ENCODE measurements at regions not wholly inside any gene's neighbourhood (a gene's known extent, or its start where the extent isn't known, plus 50 kb on each side); places are given as distances from the start of the nearest gene placed in this dataset.

DNA sequence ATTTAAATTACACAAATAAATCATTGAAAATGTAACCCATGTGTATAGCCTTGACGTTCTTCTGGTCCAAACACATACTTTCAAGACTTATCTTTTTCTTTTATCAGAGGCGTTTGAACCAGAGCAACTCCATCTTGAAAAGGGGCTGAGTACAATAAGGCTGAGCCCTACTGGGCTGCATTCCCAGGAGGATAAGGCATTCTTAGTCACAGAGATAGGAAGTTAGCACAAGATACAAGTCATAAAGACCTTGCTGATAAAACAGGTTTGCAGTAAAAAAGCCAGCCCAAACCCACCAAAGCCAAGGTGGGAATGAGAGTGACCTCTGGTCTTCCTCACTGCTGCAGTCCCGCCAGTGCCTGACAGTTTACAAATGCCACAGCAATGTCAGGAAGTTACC lies 101.0 kb upstream of the IGSF10 start:
- intact Hi-C loops (cut with micrococcal nuclease; ENCODE audit: unreplicated experiment), result no loop called here
- CTCF ChIA-PET, result no interaction called here
- Mint-ChIP-seq H3K36me3 (ENCODE audit: insufficient read depth, unreplicated experiment) (no peaks in the 10 kb centered on the region), H3K27me3 (ENCODE audit: unreplicated experiment) (no peaks in the 10 kb centered on the region), H3K4me1 (ENCODE audit: low read depth, unreplicated experiment) (no peaks in the 10 kb centered on the region), H3K4me3 (ENCODE audit: low read depth, unreplicated experiment) (no peak overlapping the region), H3K9me3 (ENCODE audit: low read depth, unreplicated experiment) (no peaks in the 10 kb centered on the region), H3K27ac (ENCODE audit: unreplicated experiment) (no peak overlapping the region)
- BruUV-seq (replicated peaks), result no TSS peak
- no peak for DNase-seq
- TF ChIP-seq, protein P1, sequence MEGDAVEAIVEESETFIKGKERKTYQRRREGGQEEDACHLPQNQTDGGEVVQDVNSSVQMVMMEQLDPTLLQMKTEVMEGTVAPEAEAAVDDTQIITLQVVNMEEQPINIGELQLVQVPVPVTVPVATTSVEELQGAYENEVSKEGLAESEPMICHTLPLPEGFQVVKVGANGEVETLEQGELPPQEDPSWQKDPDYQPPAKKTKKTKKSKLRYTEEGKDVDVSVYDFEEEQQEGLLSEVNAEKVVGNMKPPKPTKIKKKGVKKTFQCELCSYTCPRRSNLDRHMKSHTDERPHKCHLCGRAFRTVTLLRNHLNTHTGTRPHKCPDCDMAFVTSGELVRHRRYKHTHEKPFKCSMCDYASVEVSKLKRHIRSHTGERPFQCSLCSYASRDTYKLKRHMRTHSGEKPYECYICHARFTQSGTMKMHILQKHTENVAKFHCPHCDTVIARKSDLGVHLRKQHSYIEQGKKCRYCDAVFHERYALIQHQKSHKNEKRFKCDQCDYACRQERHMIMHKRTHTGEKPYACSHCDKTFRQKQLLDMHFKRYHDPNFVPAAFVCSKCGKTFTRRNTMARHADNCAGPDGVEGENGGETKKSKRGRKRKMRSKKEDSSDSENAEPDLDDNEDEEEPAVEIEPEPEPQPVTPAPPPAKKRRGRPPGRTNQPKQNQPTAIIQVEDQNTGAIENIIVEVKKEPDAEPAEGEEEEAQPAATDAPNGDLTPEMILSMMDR (IDR thresholded peaks at IDR 0.05; ENCODE audit: unreplicated experiment), result no peak

DNA sequence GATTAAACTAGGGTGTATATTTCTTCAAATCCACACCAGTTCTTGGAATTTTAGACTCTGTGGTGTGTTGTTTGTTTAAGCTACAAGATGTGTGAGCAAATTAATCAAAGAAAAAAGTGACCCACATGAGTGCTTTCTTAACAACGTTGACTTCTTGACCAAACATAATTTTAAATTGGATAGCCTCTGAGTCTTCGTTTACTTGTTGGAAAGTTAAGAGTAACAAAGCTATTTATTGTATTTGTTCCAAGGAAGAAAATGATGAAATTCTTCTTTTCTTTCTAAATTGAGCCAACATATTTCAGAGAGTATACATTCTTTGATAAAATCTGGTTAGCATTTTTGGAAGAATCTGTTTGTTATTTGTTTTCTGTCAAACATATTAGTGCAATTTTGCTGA lies 99.9 kb upstream of the IGSF10 start:
- Mint-ChIP-seq H3K9me3 (ENCODE audit: low read depth, unreplicated experiment) (no peaks in the 10 kb centered on the region), H3K4me3 (ENCODE audit: low read depth, unreplicated experiment) (no peak overlapping the region), H3K36me3 (ENCODE audit: insufficient read depth, unreplicated experiment) (no peaks in the 10 kb centered on the region), H3K27me3 (ENCODE audit: unreplicated experiment) (no peaks in the 10 kb centered on the region), H3K27ac (ENCODE audit: unreplicated experiment) (no peak overlapping the region), H3K4me1 (ENCODE audit: low read depth, unreplicated experiment) (no peaks in the 10 kb centered on the region)
- CTCF ChIA-PET, result interaction anchor here (0.5 kb wide), 1 partner anchor 974 kb away, joined by 3 read pairs; no protein-coding TSS in a partner anchor
- no peak for DNase-seq
- intact Hi-C loops (cut with micrococcal nuclease; ENCODE audit: unreplicated experiment), result no loop called here
- BruUV-seq (replicated peaks), result no TSS peak
- TF ChIP-seq, protein P1 (IDR thresholded peaks at IDR 0.05; ENCODE audit: unreplicated experiment), result no peak

DNA sequence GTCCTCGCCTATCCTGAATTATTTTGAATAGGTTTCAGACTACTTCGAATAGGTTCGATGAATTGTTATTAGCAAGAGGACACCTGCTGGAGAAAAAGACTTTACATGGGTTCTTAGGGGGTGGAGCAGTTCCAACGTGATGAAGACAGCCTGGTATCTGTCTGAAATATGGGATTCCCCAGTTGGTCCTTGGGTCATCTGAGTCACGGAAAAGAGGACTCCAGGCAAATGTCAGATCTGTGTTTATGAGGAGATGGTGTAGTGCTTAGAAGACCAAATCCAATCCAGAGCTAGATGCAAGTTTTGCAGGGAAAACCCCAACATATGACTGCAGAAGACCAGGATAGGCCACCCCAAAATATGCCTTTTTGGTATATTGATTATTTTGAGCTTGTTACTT lies 98.9 kb upstream of the IGSF10 start:
- H3K27ac Mint-ChIP-seq (ENCODE audit: unreplicated experiment), result no peak overlapping the region
- no peak for DNase-seq
- TF ChIP-seq, protein P1 (IDR thresholded peaks at IDR 0.05; ENCODE audit: unreplicated experiment), result no peak
- H3K36me3 Mint-ChIP-seq (ENCODE audit: insufficient read depth, unreplicated experiment), result no peaks in the 10 kb centered on the region
- H3K27me3 Mint-ChIP-seq (ENCODE audit: unreplicated experiment), result no peaks in the 10 kb centered on the region
- BruUV-seq (replicated peaks), result no TSS peak
- H3K4me3 Mint-ChIP-seq (ENCODE audit: low read depth, unreplicated experiment), result no peak overlapping the region
- CTCF ChIA-PET, result no interaction called here
- intact Hi-C loops (cut with micrococcal nuclease; ENCODE audit: unreplicated experiment), result no loop called here
- no peaks in the 10 kb centered on the region for H3K4me1 Mint-ChIP-seq (ENCODE audit: low read depth, unreplicated experiment)
- H3K9me3 Mint-ChIP-seq (ENCODE audit: low read depth, unreplicated experiment), result no peaks in the 10 kb centered on the region

DNA sequence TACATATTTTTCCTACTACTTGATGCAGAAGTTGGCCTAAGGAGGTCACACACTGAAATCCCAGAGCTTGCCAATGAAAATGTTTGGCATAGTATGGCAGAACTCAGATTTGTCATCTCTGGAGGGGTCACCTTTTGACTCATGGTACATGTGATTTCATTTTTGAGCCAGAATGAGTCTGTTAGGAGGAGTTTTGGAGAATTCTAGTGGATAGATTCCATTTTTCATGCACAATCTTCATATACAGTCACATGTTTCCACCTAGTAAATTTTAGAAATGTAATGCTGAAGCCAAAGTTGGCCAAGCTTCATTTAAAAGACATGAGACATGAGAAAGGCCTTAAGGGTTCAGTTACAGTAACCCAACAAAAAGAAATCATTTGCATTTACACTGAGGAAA lies 97.8 kb upstream of the IGSF10 start:
- no peak overlapping the region for H3K4me3 Mint-ChIP-seq (ENCODE audit: low read depth, unreplicated experiment)
- H3K9me3 Mint-ChIP-seq (ENCODE audit: low read depth, unreplicated experiment), result no peaks in the 10 kb centered on the region
- H3K27ac Mint-ChIP-seq (ENCODE audit: unreplicated experiment), result no peak overlapping the region
- intact Hi-C loops (cut with micrococcal nuclease; ENCODE audit: unreplicated experiment), result no loop called here
- no TSS peak for BruUV-seq (replicated peaks)
- H3K36me3 Mint-ChIP-seq (ENCODE audit: insufficient read depth, unreplicated experiment), result no peaks in the 10 kb centered on the region
- DNase-seq, result no peak
- TF ChIP-seq, protein P1 (IDR thresholded peaks at IDR 0.05; ENCODE audit: unreplicated experiment), result no peak
- H3K4me1 Mint-ChIP-seq (ENCODE audit: low read depth, unreplicated experiment), result no peaks in the 10 kb centered on the region
- no peaks in the 10 kb centered on the region for H3K27me3 Mint-ChIP-seq (ENCODE audit: unreplicated experiment)
- CTCF ChIA-PET, result no interaction called here

Data from Calu3 (cell line).